GM12878 (cell line): ENCODE measurements at regions not wholly inside any gene's neighbourhood (a gene's known extent, or its start where the extent isn't known, plus 50 kb on each side); places are given as distances from the start of the nearest gene placed in this dataset.

ENCODE experiments used
- CHD1 ChIP-seq: IDR thresholded peaks from 2 replicates; pipeline ENCODE4 v1.6.1; 2012; ENCODE audit warnings: low read depth, low read length, improper control_type of control experiment
- CHD2 ChIP-seq: IDR thresholded peaks from 2 replicates; pipeline ENCODE4 v1.6.1; 2011; ENCODE audit warnings: low read depth, low read length, improper control_type of control experiment, borderline replicate concordance
- CTCF ChIP-seq, 3 experiments: IDR thresholded peaks in 2 of 3; conservative IDR thresholded peaks in 1 of 3; 2 replicates each; pipeline ENCODE4 v1.5.1; 2011; ENCODE audit warnings: low read depth in 3 of 3, low read length in 3 of 3, mild to moderate bottlenecking in 3 of 3, control low read depth in 2 of 3, moderate library complexity in 2 of 3, inconsistent platforms in 1 of 3, mixed read lengths in 1 of 3; ENCODE audit not compliant: control insufficient read depth in 2 of 3, insufficient read depth in 1 of 3; ENCODE audit errors: extremely low read depth in 1 of 3
- EZH2 ChIP-seq: IDR thresholded peaks from 2 replicates; pipeline ENCODE4 v1.6.1; 2012; ENCODE audit warnings: low read depth, mild to moderate bottlenecking, control low read depth, inconsistent platforms, low read length, borderline replicate concordance; ENCODE audit not compliant: control insufficient read depth
- HCFC1 ChIP-seq: fragments of 150-350 bp; IDR thresholded peaks from 2 replicates; pipeline ENCODE4 v1.6.1; 2014; ENCODE audit warnings: low read length
- JUND ChIP-seq: IDR thresholded peaks from 2 replicates; pipeline ENCODE4 v1.6.1; 2012; ENCODE audit warnings: low read depth, mild to moderate bottlenecking, low read length, improper control_type of control experiment, moderate library complexity
- MXI1 ChIP-seq: fragments of 150-350 bp; IDR thresholded peaks from 2 replicates; pipeline ENCODE4 v1.6.1; 2011; ENCODE audit warnings: low read depth, mild to moderate bottlenecking, inconsistent platforms, low read length, improper control_type of control experiment
- POLR2A ChIP-seq: IDR thresholded peaks from 2 replicates; pipeline ENCODE4 v1.6.1; 2011; ENCODE audit warnings: low read depth, mild to moderate bottlenecking, low read length
- SMC3 ChIP-seq: IDR thresholded peaks from 2 replicates; pipeline ENCODE4 v1.6.1; 2011; ENCODE audit warnings: low read length, improper control_type of control experiment, borderline replicate concordance
- TCF3 ChIP-seq: IDR thresholded peaks from 2 replicates; pipeline ENCODE4 v1.6.1; 2012; ENCODE audit warnings: low read depth, mild to moderate bottlenecking, low read length, borderline replicate concordance; ENCODE audit not compliant: insufficient read depth
- WRNIP1 ChIP-seq: IDR thresholded peaks from 2 replicates; pipeline ENCODE4 v1.6.1; 2011; ENCODE audit warnings: low read depth, low read length, improper control_type of control experiment, borderline replicate concordance
- ZBTB40 ChIP-seq: fragments of 450-650 bp; IDR thresholded peaks from 2 replicates; pipeline ENCODE4 v1.6.1; 2016; ENCODE audit warnings: mild to moderate bottlenecking, moderate library complexity, borderline replicate concordance

GRCh38 chr4:170805352-170805751 is 715.6 kb upstream of the AADAT start:
- no peak for TF ChIP-seq CHD1
- no peak for TF ChIP-seq CTCF (IDR thresholded peaks at IDR 0.05 in 2 of 3, conservative IDR thresholded peaks at IDR 0.05 in 1 of 3; ENCODE audit: control insufficient read depth in 2 of 3, extremely low read depth in 1 of 3, insufficient read depth in 1 of 3, low read depth in 3 of 3, low read length in 3 of 3)
- no peak for TF ChIP-seq JUND
- no peak for TF ChIP-seq POLR2A
- no peak for TF ChIP-seq SMC3
- no peak for TF ChIP-seq TCF3
- TF ChIP-seq EZH2 = no peak
- TF ChIP-seq ZBTB40 = no peak
- TF ChIP-seq MXI1 = no peak
- no peak for TF ChIP-seq HCFC1
- no peak for TF ChIP-seq CHD2
- TF ChIP-seq WRNIP1 = no peak
